ENCODE measurements at regions not wholly inside any gene's neighbourhood (a gene's known extent, or its start where the extent isn't known, plus 50 kb on each side); places are given as distances from the start of the nearest gene placed in this dataset.

- no peak for DNase-seq (ENCODE audit: low read depth)
Measured at GRCh38 chr1:212225871-212226302, 59.3 kb upstream of the PPP2R5A start.

GRCh38 chr1:212226467-212226866 is 58.7 kb upstream of the PPP2R5A start:
- DNase-seq (ENCODE audit: low read depth), result no peak

GRCh38 chr1:212228076-212228475 is 57.1 kb upstream of the PPP2R5A start:
- no peak for DNase-seq (ENCODE audit: low read depth)

- no peak for DNase-seq (ENCODE audit: low read depth)
Measured at GRCh38 chr1:212228591-212229119, 56.6 kb upstream of the PPP2R5A start.

DNA sequence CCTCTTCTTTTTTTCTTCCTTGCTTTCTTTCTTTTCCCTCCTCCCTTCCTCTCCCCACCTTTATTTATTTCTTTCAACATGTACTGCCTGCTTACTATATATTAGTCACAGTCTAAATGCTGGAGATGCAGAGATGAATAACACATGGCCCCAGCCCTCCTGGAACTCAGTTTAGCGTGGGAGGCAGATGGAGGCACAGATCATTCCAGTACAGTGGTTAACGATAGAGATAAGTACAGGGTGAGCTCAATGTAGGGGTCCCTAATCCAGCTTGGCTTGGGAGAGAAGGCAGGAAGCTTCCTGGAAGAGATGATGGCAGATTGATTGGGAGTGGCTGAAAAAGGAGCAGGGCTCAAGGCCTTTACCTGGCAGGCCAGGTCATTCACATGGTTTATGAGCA is 55.6 kb upstream of the PPP2R5A start:
- DNase-seq (ENCODE audit: low read depth), result no peak

GRCh38 chr1:212230329-212230728 is 54.9 kb upstream of the PPP2R5A start:
- DNase-seq (ENCODE audit: low read depth), result no peak

DNA sequence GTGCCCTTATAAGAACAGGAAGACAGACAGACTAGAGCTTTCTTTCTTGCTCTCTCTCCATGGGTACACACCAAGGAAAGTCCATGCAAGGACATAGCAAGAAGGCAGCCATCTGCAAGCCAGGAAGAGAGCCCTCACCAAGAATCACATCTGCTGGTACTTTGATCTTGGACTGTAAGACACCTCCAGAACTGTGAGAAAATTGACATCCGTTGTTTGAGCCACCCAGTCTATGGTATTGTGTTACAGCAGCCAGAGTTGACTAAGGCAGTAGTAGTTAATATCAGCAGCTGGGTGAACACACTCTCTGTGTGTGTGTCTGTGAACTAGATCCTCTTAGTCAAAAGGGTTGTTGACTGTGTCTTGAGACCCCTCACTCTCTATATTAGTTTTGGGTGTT is 53.8 kb upstream of the PPP2R5A start:
- no peak for DNase-seq (ENCODE audit: low read depth)

DNA sequence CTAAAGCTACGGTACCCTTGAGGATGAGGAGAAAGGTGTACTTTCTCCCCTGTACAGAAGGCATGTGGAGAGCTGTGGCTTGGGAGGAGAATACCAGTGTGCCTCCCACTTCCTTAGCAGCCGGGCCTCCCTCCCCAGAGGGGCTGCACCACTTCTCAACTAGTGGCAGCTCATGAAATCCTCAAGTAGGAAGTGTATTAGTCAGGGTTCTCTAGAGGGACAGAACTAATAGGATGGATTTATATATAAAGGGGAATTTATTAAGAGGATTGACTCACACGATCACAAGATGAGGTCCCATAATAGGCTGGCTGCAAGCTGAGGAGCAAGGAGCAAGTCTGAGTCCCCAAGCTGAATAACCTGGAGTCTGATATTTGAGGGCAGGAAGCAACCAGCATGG is 53.1 kb upstream of the PPP2R5A start:
- DNase-seq (ENCODE audit: low read depth), result no peak

DNA sequence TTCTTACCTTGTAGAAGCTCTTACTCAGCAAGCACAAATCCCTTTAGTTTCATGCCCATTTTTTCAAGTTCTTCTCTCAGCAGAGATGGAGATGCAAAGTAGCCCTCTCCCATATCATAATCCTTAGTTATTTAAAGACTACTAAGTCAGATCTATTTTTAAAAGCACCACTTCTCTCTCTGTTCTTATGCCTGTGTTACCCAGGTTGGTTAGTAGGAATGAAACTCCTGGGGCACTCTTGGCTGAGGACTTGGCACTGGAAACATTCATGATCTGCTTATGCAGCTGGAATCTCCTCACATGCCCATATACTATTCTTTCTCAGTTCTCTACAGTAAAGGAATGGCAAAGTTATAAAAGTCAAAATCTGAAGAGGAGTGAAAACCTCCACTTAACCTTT is 51.9 kb upstream of the PPP2R5A start:
- DNase-seq (ENCODE audit: low read depth), result no peak

DNA sequence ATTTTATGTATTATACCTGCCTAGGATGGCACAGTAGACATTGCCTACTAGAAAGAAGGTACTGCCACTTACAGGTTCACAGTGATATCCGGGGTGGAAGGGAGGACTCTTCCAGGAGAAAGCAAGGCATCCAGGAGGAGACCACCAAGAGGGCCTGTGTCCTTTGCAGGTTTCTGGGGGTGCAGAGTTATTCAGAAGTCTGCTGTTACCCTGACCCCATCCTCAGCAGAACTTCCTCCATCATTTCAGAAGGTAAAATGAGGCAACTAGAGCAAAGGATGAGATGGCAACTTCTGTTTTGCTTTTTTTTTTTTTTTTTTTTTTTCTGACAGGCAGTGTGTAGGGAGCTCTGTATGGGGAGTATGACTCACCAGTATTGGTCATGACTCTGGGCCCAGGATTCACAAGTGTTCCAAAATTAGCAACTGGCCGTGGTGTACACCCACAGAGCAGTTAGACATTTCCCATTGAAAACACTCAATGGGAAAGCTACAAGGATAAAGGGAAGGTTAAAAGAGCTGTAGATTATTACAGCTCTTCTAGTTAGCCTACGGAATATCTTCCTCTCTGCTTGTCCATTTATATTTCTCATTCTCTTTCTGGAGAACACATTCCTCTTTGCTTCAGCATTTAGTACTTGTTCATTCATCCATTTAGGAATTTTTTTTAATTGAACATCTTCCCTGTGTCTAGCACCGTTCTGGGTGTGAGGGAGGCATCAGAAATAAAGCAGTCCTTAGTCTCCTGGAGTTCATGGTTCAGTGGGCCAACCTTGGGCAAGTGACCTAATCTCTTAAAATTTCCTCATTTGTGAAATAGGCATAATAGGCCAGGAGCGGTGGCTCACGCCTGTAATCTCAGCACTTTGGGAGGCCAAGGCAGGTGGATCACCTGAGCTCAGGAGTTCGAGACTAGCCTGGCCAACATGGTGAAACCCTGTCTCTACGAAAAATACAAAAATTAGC is 50.5 kb upstream of the PPP2R5A start:
- DNase-seq (ENCODE audit: low read depth), result no peak
